ENCODE measurements at regions not wholly inside any gene's neighbourhood (a gene's known extent, or its start where the extent isn't known, plus 50 kb on each side); places are given as distances from the start of the nearest gene placed in this dataset.

GRCh38 chr13:39961036-39961435 is 305.6 kb downstream of the COG6 start:
- in situ Hi-C loops (cut with MboI): no loop called here
- H3K27me3 ChIP-seq (ENCODE audit: control insufficient read depth in 2 of 2, insufficient read depth in 2 of 2, low read length in 2 of 2): no peaks in the 10 kb centered on the region
- 0% methylated on average over 1 of the region's 1 CpG for WGBS (ENCODE audit: insufficient coverage, low coverage, missing lambda C conversion rate)
- H3K9me1 ChIP-seq (ENCODE audit: control insufficient read depth, insufficient read depth, low read length): no peaks in the 10 kb centered on the region
- no peaks in the 10 kb centered on the region for H4K20me1 ChIP-seq (replicated peaks; ENCODE audit: control insufficient read depth, insufficient read depth, low read length)
- H3K27ac ChIP-seq (ENCODE audit: extremely low read depth, low read depth, low read length): no peak overlapping the region
- ATAC-seq (no peak), FAIRE-seq (no peak), DNase-seq (ENCODE audit: extremely low read depth in 1 of 4, low spot score in 3 of 4) (no peak)
- H3K9ac ChIP-seq (ENCODE audit: insufficient read depth in 1 of 2, low read depth in 2 of 2, low read length in 2 of 2): no peak overlapping the region
- H3K79me2 ChIP-seq (ENCODE audit: control insufficient read depth, insufficient read depth, low read length): no peaks in the 10 kb centered on the region
- no peak overlapping the region for H3K4me3 ChIP-seq
- H2AFZ ChIP-seq (ENCODE audit: low read depth, low read length): no peak overlapping the region
- ChIA-PET POLR2A (no interaction called here), CTCF (ENCODE audit: low intra/inter-chr PET ratio) (no interaction called here)
- no peak for TF ChIP-seq TCFL5 (CRISPR knock-in tag; conservative IDR thresholded peaks at IDR 0.05)
- TF ChIP-seq CHD1 (IDR thresholded peaks at IDR 0.05; ENCODE audit: low read length): no peak
- no peak for TF ChIP-seq SMARCC2 (IDR thresholded peaks at IDR 0.05; ENCODE audit: low read depth)
- TF ChIP-seq XRCC5 (IDR thresholded peaks at IDR 0.05; ENCODE audit: low read depth, low read length): no peak
- TF ChIP-seq THAP7 (CRISPR knock-in tag; IDR thresholded peaks at IDR 0.05): no peak
- TF ChIP-seq ZNF277 (CRISPR knock-in tag; IDR thresholded peaks at IDR 0.05; ENCODE audit: borderline replicate concordance): no peak
- no peak for TF ChIP-seq KLF1 (tag; IDR thresholded peaks at IDR 0.05)
- TF ChIP-seq ZNF316 (IDR thresholded peaks at IDR 0.05): no peak
- TF ChIP-seq SMAD4 (CRISPR knock-in tag; conservative IDR thresholded peaks at IDR 0.05): no peak
- TF ChIP-seq SAP30 (IDR thresholded peaks at IDR 0.05; ENCODE audit: borderline replicate concordance, insufficient read depth, low read depth, low read length, poor library complexity, severe bottlenecking): no peak
- TF ChIP-seq, protein P1, sequence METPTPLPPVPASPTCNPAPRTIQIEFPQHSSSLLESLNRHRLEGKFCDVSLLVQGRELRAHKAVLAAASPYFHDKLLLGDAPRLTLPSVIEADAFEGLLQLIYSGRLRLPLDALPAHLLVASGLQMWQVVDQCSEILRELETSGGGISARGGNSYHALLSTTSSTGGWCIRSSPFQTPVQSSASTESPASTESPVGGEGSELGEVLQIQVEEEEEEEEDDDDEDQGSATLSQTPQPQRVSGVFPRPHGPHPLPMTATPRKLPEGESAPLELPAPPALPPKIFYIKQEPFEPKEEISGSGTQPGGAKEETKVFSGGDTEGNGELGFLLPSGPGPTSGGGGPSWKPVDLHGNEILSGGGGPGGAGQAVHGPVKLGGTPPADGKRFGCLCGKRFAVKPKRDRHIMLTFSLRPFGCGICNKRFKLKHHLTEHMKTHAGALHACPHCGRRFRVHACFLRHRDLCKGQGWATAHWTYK (CRISPR knock-in tag; IDR thresholded peaks at IDR 0.05): no peak
- TF ChIP-seq RBM39 (optimal IDR thresholded peaks at IDR 0.05; ENCODE audit: low read depth, low read length): no peak
- TF ChIP-seq CBFA2T2 (conservative IDR thresholded peaks at IDR 0.05): no peak
- no peak for TF ChIP-seq U2AF2 (optimal IDR thresholded peaks at IDR 0.05; ENCODE audit: low read depth, low read length)
- no peak for TF ChIP-seq SMARCB1 (IDR thresholded peaks at IDR 0.05; ENCODE audit: insufficient read length, low read depth)
- TF ChIP-seq, protein P2, sequence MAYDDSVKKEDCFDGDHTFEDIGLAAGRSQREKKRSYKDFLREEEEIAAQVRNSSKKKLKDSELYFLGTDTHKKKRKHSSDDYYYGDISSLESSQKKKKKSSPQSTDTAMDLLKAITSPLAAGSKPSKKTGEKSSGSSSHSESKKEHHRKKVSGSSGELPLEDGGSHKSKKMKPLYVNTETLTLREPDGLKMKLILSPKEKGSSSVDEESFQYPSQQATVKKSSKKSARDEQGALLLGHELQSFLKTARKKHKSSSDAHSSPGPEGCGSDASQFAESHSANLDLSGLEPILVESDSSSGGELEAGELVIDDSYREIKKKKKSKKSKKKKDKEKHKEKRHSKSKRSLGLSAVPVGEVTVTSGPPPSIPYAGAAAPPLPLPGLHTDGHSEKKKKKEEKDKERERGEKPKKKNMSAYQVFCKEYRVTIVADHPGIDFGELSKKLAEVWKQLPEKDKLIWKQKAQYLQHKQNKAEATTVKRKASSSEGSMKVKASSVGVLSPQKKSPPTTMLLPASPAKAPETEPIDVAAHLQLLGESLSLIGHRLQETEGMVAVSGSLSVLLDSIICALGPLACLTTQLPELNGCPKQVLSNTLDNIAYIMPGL (CRISPR knock-in tag; IDR thresholded peaks at IDR 0.05): no peak
- TF ChIP-seq GABPB1 (CRISPR knock-in tag; IDR thresholded peaks at IDR 0.05): no peak
- TF ChIP-seq MYC (IDR thresholded peaks at IDR 0.05; ENCODE audit: low read depth, low read length): no peak
- TF ChIP-seq MYC (CRISPR knock-in tag; IDR thresholded peaks at IDR 0.05; ENCODE audit: borderline replicate concordance, low read depth): no peak
- H3K36me3 ChIP-seq (ENCODE audit: control insufficient read depth, insufficient read depth, low read length): no peaks in the 10 kb centered on the region
- H3K4me1 ChIP-seq (replicated peaks in 1 of 2; ENCODE audit: control insufficient read depth in 2 of 2, insufficient read depth in 2 of 2, low read length in 2 of 2): no peaks in the 10 kb centered on the region
- intact Hi-C loops (cut with micrococcal nuclease): no loop called here
- no peak overlapping the region for H3K4me2 ChIP-seq (ENCODE audit: insufficient read depth, low read length)
- H3K9me3 ChIP-seq (replicated peaks; ENCODE audit: control insufficient read depth, insufficient read depth, low read depth, low read length): no peaks in the 10 kb centered on the region
- BruUV-seq (replicated peaks): no TSS peak
